ENCODE measurements at regions not wholly inside any gene's neighbourhood (a gene's known extent, or its start where the extent isn't known, plus 50 kb on each side); places are given as distances from the start of the nearest gene placed in this dataset.

DNA sequence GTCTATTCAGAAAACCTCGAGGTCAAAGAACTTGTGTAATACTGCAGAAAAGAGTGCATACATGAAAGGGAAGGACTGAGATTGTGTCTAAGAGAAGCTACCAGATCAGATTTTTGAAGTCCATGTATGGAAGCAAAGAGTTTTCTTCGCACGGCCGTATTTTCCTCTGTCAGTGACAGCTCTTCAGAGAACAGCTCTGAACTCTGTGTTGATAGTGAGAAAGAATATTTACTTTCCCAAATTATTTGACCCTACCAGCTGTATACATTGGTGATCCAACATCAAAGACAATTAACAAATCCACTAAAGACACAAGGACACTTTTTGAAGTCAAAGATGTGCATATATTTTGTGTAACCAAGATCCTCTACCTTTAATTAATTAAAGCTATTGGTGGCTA is 107.8 kb upstream of the PSMD7 start (continued):
- TF ChIP-seq, protein P1, sequence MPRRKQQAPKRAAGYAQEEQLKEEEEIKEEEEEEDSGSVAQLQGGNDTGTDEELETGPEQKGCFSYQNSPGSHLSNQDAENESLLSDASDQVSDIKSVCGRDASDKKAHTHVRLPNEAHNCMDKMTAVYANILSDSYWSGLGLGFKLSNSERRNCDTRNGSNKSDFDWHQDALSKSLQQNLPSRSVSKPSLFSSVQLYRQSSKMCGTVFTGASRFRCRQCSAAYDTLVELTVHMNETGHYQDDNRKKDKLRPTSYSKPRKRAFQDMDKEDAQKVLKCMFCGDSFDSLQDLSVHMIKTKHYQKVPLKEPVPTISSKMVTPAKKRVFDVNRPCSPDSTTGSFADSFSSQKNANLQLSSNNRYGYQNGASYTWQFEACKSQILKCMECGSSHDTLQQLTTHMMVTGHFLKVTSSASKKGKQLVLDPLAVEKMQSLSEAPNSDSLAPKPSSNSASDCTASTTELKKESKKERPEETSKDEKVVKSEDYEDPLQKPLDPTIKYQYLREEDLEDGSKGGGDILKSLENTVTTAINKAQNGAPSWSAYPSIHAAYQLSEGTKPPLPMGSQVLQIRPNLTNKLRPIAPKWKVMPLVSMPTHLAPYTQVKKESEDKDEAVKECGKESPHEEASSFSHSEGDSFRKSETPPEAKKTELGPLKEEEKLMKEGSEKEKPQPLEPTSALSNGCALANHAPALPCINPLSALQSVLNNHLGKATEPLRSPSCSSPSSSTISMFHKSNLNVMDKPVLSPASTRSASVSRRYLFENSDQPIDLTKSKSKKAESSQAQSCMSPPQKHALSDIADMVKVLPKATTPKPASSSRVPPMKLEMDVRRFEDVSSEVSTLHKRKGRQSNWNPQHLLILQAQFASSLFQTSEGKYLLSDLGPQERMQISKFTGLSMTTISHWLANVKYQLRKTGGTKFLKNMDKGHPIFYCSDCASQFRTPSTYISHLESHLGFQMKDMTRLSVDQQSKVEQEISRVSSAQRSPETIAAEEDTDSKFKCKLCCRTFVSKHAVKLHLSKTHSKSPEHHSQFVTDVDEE (CRISPR knock-in tag; IDR thresholded peaks at IDR 0.05): no peak
- TF ChIP-seq, protein P2, sequence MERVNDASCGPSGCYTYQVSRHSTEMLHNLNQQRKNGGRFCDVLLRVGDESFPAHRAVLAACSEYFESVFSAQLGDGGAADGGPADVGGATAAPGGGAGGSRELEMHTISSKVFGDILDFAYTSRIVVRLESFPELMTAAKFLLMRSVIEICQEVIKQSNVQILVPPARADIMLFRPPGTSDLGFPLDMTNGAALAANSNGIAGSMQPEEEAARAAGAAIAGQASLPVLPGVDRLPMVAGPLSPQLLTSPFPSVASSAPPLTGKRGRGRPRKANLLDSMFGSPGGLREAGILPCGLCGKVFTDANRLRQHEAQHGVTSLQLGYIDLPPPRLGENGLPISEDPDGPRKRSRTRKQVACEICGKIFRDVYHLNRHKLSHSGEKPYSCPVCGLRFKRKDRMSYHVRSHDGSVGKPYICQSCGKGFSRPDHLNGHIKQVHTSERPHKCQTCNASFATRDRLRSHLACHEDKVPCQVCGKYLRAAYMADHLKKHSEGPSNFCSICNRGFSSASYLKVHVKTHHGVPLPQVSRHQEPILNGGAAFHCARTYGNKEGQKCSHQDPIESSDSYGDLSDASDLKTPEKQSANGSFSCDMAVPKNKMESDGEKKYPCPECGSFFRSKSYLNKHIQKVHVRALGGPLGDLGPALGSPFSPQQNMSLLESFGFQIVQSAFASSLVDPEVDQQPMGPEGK (CRISPR knock-in tag; IDR thresholded peaks at IDR 0.05; ENCODE audit: borderline replicate concordance): no peak
- TF ChIP-seq ZC3H10 (CRISPR knock-in tag; IDR thresholded peaks at IDR 0.05): no peak

DNA sequence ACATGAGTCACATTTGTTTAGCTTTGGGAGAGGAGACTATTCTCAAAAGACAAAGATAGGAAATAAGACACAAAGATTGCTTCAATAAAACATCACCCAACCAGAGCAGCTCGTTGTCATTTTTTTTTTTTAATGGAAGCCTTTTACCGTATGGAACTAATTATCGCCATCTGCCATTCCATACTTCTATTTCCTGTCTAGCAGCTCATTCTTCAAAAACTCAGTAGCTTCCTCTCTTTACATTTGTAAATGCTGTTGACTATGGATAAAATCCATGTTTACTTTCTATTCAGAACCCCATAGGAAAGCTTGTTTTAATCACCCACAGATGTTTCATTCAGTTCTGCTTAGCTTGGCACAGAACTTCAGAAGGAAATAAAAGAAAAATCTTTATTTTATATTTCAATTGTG is 110.0 kb upstream of the PSMD7 start:
- peak; percentile 40; the same call in 1 of the 3 replicates for ATAC-seq
- TF ChIP-seq, protein P3, sequence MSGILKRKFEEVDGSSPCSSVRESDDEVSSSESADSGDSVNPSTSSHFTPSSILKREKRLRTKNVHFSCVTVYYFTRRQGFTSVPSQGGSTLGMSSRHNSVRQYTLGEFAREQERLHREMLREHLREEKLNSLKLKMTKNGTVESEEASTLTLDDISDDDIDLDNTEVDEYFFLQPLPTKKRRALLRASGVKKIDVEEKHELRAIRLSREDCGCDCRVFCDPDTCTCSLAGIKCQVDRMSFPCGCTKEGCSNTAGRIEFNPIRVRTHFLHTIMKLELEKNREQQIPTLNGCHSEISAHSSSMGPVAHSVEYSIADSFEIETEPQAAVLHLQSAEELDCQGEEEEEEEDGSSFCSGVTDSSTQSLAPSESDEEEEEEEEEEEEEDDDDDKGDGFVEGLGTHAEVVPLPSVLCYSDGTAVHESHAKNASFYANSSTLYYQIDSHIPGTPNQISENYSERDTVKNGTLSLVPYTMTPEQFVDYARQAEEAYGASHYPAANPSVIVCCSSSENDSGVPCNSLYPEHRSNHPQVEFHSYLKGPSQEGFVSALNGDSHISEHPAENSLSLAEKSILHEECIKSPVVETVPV (CRISPR knock-in tag; IDR thresholded peaks at IDR 0.05): no peak
- TF ChIP-seq PPARA (CRISPR knock-in tag; IDR thresholded peaks at IDR 0.05; ENCODE audit: borderline replicate concordance) (no peak), TCF4 (CRISPR knock-in tag; IDR thresholded peaks at IDR 0.05; ENCODE audit: borderline replicate concordance) (peak; percentile 91), ZNF8 (CRISPR knock-in tag; IDR thresholded peaks at IDR 0.05) (no peak)

DNA sequence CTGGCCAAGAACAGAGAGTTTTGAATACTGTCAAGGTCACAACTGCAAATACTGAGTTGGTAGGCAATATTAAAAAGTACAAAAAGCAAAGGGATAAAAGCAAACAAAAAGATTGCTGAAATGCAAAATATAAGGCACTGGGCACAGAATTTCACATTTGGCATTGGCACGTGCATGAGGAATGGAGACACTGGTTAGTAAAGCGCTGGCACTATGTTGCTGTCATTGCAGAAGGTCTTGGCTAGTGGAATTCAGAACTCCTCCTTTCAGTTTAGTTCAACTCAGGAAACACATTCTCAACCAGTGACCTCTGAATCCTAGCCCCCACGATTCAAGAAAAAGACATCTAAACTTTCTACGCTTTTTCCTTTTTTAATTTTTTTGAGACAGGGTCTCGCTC is 111.8 kb upstream of the PSMD7 start:
- ATAC-seq: no peak
- TF ChIP-seq ESRRG (CRISPR knock-in tag; IDR thresholded peaks at IDR 0.05) (no peak), TOX (CRISPR knock-in tag; IDR thresholded peaks at IDR 0.05; ENCODE audit: borderline replicate concordance) (no peak), ISL1 (CRISPR knock-in tag; IDR thresholded peaks at IDR 0.05) (no peak)
- TF ChIP-seq, protein P4, sequence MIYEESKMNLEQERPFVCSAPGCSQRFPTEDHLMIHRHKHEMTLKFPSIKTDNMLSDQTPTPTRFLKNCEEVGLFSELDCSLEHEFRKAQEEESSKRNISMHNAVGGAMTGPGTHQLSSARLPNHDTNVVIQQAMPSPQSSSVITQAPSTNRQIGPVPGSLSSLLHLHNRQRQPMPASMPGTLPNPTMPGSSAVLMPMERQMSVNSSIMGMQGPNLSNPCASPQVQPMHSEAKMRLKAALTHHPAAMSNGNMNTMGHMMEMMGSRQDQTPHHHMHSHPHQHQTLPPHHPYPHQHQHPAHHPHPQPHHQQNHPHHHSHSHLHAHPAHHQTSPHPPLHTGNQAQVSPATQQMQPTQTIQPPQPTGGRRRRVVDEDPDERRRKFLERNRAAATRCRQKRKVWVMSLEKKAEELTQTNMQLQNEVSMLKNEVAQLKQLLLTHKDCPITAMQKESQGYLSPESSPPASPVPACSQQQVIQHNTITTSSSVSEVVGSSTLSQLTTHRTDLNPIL (CRISPR knock-in tag; IDR thresholded peaks at IDR 0.05; ENCODE audit: low read depth): no peak
- TF ChIP-seq, protein P3 (CRISPR knock-in tag; IDR thresholded peaks at IDR 0.05): no peak

DNA sequence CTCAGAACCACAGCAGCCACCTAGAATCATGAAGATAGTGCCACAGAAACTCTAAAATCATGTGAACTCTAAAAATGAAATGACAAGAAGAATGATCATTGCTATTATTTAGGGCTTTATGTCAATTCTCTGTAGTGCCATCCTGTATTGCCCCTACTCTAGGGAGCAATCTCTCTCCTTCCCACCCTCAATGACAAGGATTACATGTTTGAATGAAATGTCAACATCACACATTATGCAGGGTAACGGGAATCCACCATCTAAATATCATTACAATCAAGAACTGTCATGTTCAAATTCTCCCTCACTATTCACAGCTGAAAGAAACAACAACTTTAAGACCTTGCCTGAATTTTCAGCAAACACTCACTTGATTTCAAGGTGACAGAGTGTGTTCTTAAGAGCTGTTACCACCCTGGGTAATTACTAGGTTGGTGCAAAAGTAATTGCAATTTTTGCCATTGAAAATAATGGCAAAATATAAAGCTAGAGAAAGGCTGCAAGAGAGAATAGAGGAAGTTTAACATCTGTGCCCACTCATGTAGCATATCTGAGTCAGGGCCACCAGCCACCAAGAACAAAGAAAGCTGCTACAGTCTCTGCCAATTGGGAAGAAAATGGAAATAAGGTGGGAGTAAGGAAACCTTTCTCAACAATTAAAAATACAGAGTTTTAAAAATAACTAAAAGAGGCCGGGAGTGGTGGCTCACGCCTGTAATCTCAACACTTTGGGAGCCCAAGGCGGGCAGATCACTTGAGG is 112.8 kb upstream of the PSMD7 start:
- TF ChIP-seq ZNF8 (CRISPR knock-in tag; IDR thresholded peaks at IDR 0.05) (no peak), GLIS3 (CRISPR knock-in tag; IDR thresholded peaks at IDR 0.05) (no peak), TOX (CRISPR knock-in tag; IDR thresholded peaks at IDR 0.05; ENCODE audit: borderline replicate concordance) (no peak), ARNTL (CRISPR knock-in tag; IDR thresholded peaks at IDR 0.05; ENCODE audit: borderline replicate concordance, low read depth) (no peak), BACH2 (CRISPR knock-in tag; IDR thresholded peaks at IDR 0.05; ENCODE audit: borderline replicate concordance) (no peak), TCF4 (CRISPR knock-in tag; IDR thresholded peaks at IDR 0.05; ENCODE audit: borderline replicate concordance) (no peak), ISL1 (CRISPR knock-in tag; IDR thresholded peaks at IDR 0.05) (no peak), ZNF70 (CRISPR knock-in tag; IDR thresholded peaks at IDR 0.05) (no peak), PPARA (CRISPR knock-in tag; IDR thresholded peaks at IDR 0.05; ENCODE audit: borderline replicate concordance) (no peak), ESRRG (CRISPR knock-in tag; IDR thresholded peaks at IDR 0.05) (no peak), ZC3H10 (CRISPR knock-in tag; IDR thresholded peaks at IDR 0.05) (no peak)
- TF ChIP-seq, protein P1 (CRISPR knock-in tag; IDR thresholded peaks at IDR 0.05): no peak
- TF ChIP-seq, protein P4 (CRISPR knock-in tag; IDR thresholded peaks at IDR 0.05; ENCODE audit: low read depth): no peak
- ATAC-seq: no peak

All from SK-N-SH treated with all-trans-retinoic acid at 6 μM for 48 hours (cell line).